ENCODE measurements at regions not wholly inside any gene's neighbourhood (a gene's known extent, or its start where the extent isn't known, plus 50 kb on each side); places are given as distances from the start of the nearest gene placed in this dataset.

DNA sequence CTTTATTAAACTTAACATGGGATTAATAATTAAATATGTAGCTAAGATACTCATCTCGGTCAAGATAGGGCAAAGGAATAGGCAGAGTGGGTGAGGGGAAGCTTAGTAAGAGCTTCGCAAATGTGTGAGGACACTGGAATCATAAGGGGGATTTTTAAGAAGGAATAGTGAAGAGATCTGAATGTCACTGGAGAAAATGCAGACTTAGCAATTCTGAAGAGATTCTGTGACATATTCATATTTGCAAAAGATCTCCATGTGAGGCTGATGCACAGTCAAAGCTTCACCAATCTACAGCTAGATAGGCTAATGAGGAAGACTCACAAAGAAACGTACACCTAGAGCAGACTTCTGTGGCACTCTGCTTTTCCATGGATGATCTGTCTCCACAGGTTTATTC lies 1202.8 kb upstream of the CDH6 start:
- H3K9me2 ChIP-seq (ENCODE audit: insufficient read depth) = no peaks in the 10 kb centered on the region
- no peaks in the 10 kb centered on the region for H4K20me1 ChIP-seq (replicated peaks; ENCODE audit: insufficient read depth)
- no peak for TF ChIP-seq STAT1 (IDR thresholded peaks at IDR 0.05; ENCODE audit: unreplicated experiment)
- no peak for TF ChIP-seq EZH2 (IDR thresholded peaks at IDR 0.05; ENCODE audit: low read depth, unreplicated experiment)
- no peak for TF ChIP-seq POLR2AphosphoS5 (IDR thresholded peaks at IDR 0.05; ENCODE audit: low read depth)
- no peak for TF ChIP-seq ETS1 (IDR thresholded peaks at IDR 0.05)
- TF ChIP-seq, protein P1, sequence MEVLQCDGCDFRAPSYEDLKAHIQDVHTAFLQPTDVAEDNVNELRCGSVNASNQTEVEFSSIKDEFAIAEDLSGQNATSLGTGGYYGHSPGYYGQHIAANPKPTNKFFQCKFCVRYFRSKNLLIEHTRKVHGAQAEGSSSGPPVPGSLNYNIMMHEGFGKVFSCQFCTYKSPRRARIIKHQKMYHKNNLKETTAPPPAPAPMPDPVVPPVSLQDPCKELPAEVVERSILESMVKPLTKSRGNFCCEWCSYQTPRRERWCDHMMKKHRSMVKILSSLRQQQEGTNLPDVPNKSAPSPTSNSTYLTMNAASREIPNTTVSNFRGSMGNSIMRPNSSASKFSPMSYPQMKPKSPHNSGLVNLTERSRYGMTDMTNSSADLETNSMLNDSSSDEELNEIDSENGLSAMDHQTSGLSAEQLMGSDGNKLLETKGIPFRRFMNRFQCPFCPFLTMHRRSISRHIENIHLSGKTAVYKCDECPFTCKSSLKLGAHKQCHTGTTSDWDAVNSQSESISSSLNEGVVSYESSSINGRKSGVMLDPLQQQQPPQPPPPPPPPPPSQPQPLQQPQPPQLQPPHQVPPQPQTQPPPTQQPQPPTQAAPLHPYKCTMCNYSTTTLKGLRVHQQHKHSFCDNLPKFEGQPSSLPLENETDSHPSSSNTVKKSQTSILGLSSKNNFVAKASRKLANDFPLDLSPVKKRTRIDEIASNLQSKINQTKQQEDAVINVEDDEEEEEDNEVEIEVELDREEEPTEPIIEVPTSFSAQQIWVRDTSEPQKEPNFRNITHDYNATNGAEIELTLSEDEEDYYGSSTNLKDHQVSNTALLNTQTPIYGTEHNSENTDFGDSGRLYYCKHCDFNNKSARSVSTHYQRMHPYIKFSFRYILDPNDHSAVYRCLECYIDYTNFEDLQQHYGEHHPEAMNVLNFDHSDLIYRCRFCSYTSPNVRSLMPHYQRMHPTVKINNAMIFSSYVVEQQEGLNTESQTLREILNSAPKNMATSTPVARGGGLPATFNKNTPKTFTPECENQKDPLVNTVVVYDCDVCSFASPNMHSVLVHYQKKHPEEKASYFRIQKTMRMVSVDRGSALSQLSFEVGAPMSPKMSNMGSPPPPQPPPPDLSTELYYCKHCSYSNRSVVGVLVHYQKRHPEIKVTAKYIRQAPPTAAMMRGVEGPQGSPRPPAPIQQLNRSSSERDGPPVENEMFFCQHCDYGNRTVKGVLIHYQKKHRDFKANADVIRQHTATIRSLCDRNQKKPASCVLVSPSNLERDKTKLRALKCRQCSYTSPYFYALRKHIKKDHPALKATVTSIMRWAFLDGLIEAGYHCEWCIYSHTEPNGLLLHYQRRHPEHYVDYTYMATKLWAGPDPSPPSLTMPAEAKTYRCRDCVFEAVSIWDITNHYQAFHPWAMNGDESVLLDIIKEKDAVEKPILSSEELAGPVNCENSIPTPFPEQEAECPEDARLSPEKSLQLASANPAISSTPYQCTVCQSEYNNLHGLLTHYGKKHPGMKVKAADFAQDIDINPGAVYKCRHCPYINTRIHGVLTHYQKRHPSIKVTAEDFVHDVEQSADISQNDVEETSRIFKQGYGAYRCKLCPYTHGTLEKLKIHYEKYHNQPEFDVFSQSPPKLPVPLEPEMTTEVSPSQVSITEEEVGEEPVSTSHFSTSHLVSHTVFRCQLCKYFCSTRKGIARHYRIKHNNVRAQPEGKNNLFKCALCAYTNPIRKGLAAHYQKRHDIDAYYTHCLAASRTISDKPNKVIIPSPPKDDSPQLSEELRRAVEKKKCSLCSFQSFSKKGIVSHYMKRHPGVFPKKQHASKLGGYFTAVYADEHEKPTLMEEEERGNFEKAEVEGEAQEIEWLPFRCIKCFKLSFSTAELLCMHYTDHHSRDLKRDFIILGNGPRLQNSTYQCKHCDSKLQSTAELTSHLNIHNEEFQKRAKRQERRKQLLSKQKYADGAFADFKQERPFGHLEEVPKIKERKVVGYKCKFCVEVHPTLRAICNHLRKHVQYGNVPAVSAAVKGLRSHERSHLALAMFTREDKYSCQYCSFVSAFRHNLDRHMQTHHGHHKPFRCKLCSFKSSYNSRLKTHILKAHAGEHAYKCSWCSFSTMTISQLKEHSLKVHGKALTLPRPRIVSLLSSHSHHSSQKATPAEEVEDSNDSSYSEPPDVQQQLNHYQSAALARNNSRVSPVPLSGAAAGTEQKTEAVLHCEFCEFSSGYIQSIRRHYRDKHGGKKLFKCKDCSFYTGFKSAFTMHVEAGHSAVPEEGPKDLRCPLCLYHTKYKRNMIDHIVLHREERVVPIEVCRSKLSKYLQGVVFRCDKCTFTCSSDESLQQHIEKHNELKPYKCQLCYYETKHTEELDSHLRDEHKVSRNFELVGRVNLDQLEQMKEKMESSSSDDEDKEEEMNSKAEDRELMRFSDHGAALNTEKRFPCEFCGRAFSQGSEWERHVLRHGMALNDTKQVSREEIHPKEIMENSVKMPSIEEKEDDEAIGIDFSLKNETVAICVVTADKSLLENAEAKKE (CRISPR knock-in tag; IDR thresholded peaks at IDR 0.05) = no peak
- TF ChIP-seq, protein P2, sequence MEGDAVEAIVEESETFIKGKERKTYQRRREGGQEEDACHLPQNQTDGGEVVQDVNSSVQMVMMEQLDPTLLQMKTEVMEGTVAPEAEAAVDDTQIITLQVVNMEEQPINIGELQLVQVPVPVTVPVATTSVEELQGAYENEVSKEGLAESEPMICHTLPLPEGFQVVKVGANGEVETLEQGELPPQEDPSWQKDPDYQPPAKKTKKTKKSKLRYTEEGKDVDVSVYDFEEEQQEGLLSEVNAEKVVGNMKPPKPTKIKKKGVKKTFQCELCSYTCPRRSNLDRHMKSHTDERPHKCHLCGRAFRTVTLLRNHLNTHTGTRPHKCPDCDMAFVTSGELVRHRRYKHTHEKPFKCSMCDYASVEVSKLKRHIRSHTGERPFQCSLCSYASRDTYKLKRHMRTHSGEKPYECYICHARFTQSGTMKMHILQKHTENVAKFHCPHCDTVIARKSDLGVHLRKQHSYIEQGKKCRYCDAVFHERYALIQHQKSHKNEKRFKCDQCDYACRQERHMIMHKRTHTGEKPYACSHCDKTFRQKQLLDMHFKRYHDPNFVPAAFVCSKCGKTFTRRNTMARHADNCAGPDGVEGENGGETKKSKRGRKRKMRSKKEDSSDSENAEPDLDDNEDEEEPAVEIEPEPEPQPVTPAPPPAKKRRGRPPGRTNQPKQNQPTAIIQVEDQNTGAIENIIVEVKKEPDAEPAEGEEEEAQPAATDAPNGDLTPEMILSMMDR (conservative IDR thresholded peaks at IDR 0.05; ENCODE audit: low read depth in 2 of 2) = no peak
- TF ChIP-seq CREB1 (CRISPR knock-in tag; IDR thresholded peaks at IDR 0.05; ENCODE audit: low read depth) = no peak
- H3K27ac ChIP-seq (ENCODE audit: low read depth) = no peak overlapping the region
- no peak overlapping the region for H3K4me3 ChIP-seq
- H3K79me2 ChIP-seq (replicated peaks; ENCODE audit: insufficient read depth) = no peaks in the 10 kb centered on the region
- Mint-ChIP-seq H3K4me1 (peaks cover 4% of the 10 kb centered on the region; the same call in 2 of the 3 replicates), H3K4me3 (no peak overlapping the region), H3K36me3 (ENCODE audit: low read depth) (no peaks in the 10 kb centered on the region), H3K27me3 (ENCODE audit: insufficient read depth, low read depth, poor library complexity) (no peaks in the 10 kb centered on the region), H3K27ac (no peak overlapping the region), H3K9me3 (no peaks in the 10 kb centered on the region)
- H2AFZ ChIP-seq = no peak overlapping the region
- no peaks in the 10 kb centered on the region for H3K36me3 ChIP-seq (ENCODE audit: insufficient read depth)
- no peaks in the 10 kb centered on the region for H3F3A ChIP-seq (replicated peaks; ENCODE audit: low read depth)
- no peaks in the 10 kb centered on the region for H3K4me1 ChIP-seq (ENCODE audit: insufficient read depth)
- DNase-seq (ENCODE audit: low spot score) (no peak), ATAC-seq (no peak)
- H3K4me2 ChIP-seq = no peak overlapping the region
- no peaks in the 10 kb centered on the region for H3K27me3 ChIP-seq (ENCODE audit: insufficient read depth)

All from GM23338 (cell line).